ENCODE measurements at regions not wholly inside any gene's neighbourhood (a gene's known extent, or its start where the extent isn't known, plus 50 kb on each side); places are given as distances from the start of the nearest gene placed in this dataset.
"Not testable (repeated sequence)": the region's sequence is repeated elsewhere in the genome, so short reads cannot be mapped to it uniquely, and the experiment has no call there.

GRCh38 chr16:33583702-33584101, 124.3 kb downstream of the TP53TG3F start:
- H3K36me3 ChIP-seq; H3K4me3 ChIP-seq; DNase-seq; intact Hi-C loops (cut with DNase I); H3K27me3 ChIP-seq; H3K4me1 ChIP-seq; H3K27ac ChIP-seq; ATAC-seq; H3K9me3 ChIP-seq: not testable (repeated sequence)
- no CpG with 5 or more reads among the region's 4 CpGs for WGBS, 4 donors

GRCh38 chr16:33588589-33588988, 129.2 kb downstream of the TP53TG3F start:
- H3K9me3 ChIP-seq; DNase-seq; H3K4me3 ChIP-seq; intact Hi-C loops (cut with DNase I); H3K27me3 ChIP-seq; H3K27ac ChIP-seq; H3K36me3 ChIP-seq; H3K4me1 ChIP-seq: not testable (repeated sequence)
- peak; percentile 78 to 96 (median 94) for ATAC-seq
- no CpG with 5 or more reads among the region's 8 CpGs for WGBS, 4 donors

- not testable (repeated sequence) for DNase-seq
Observed at GRCh38 chr16:33593344-33593743, 133.9 kb downstream of the TP53TG3F start.

GRCh38 chr16:33595074-33595473, 135.7 kb downstream of the TP53TG3F start:
- H3K4me3 ChIP-seq; intact Hi-C loops (cut with DNase I); H3K4me1 ChIP-seq; H3K9me3 ChIP-seq; H3K27me3 ChIP-seq; H3K36me3 ChIP-seq; DNase-seq; H3K27ac ChIP-seq: not testable (repeated sequence)
- no CpG with 5 or more reads among the region's 7 CpGs for WGBS, 4 donors
- ATAC-seq: peak in 2 of 4 donors; percentile 22 to 40

More at GRCh38 chr16:33593344-33593743, 133.9 kb downstream of the TP53TG3F start:
- H3K27me3 ChIP-seq; ATAC-seq; intact Hi-C loops (cut with DNase I); H3K9me3 ChIP-seq; H3K4me1 ChIP-seq; H3K27ac ChIP-seq; H3K36me3 ChIP-seq; H3K4me3 ChIP-seq: not testable (repeated sequence)
- 93 to 94% methylated on average over 4 of the region's 6 CpGs; no CpG with 5 or more reads in 2 of the 4 donors for WGBS, 4 donors

GRCh38 chr16:33601029-33601428, 141.6 kb downstream of the TP53TG3F start:
- ATAC-seq; H3K9me3 ChIP-seq; H3K4me1 ChIP-seq; H3K27ac ChIP-seq; H3K27me3 ChIP-seq; H3K36me3 ChIP-seq; H3K4me3 ChIP-seq; DNase-seq; intact Hi-C loops (cut with DNase I): not testable (repeated sequence)
- no CpG with 5 or more reads among the region's 4 CpGs for WGBS, 4 donors

- intact Hi-C loops (cut with DNase I); H3K4me1 ChIP-seq; DNase-seq; ATAC-seq; H3K36me3 ChIP-seq; H3K27me3 ChIP-seq; H3K4me3 ChIP-seq; H3K27ac ChIP-seq; H3K9me3 ChIP-seq: not testable (repeated sequence)
- WGBS, 4 donors: 32 to 47% (median 43%) methylated on average over 2 to 4 of the region's 4 CpGs
Observed at GRCh38 chr16:33623535-33624077, 164.2 kb downstream of the TP53TG3F start.

GRCh38 chr16:33628895-33629294, 169.5 kb downstream of the TP53TG3F start:
- DNase-seq; ATAC-seq; intact Hi-C loops (cut with DNase I); H3K4me1 ChIP-seq; H3K36me3 ChIP-seq; H3K9me3 ChIP-seq; H3K27me3 ChIP-seq; H3K27ac ChIP-seq; H3K4me3 ChIP-seq: not testable (repeated sequence)
- WGBS, 4 donors: 64 to 75% (median 72%) methylated on average over 4 to 6 of the region's 6 CpGs

- H3K27me3 ChIP-seq; H3K4me3 ChIP-seq; H3K9me3 ChIP-seq; H3K36me3 ChIP-seq; H3K4me1 ChIP-seq; DNase-seq; ATAC-seq; H3K27ac ChIP-seq; intact Hi-C loops (cut with DNase I): not testable (repeated sequence)
- 66 to 81% (median 73%) methylated on average over 4 of the region's 4 CpGs for WGBS, 4 donors
Observed at GRCh38 chr16:33631713-33632112, 172.3 kb downstream of the TP53TG3F start.

GRCh38 chr16:33634057-33634456, 174.6 kb downstream of the TP53TG3F start:
- H3K27me3 ChIP-seq; H3K4me1 ChIP-seq; ATAC-seq; H3K4me3 ChIP-seq; H3K9me3 ChIP-seq; H3K27ac ChIP-seq; H3K36me3 ChIP-seq; DNase-seq; intact Hi-C loops (cut with DNase I): not testable (repeated sequence)
- WGBS, 4 donors: 77 to 97% (median 86%) methylated on average over 2 to 3 of the region's 3 CpGs

- H3K36me3 ChIP-seq; DNase-seq; ATAC-seq; intact Hi-C loops (cut with DNase I); H3K4me3 ChIP-seq; H3K27me3 ChIP-seq; H3K4me1 ChIP-seq; H3K9me3 ChIP-seq; H3K27ac ChIP-seq: not testable (repeated sequence)
Observed at GRCh38 chr16:33636760-33637159, 177.3 kb downstream of the TP53TG3F start.

GRCh38 chr16:33643270-33643669, 183.9 kb downstream of the TP53TG3F start:
- DNase-seq; H3K4me3 ChIP-seq; H3K27ac ChIP-seq; ATAC-seq; H3K9me3 ChIP-seq; H3K36me3 ChIP-seq; H3K4me1 ChIP-seq; intact Hi-C loops (cut with DNase I); H3K27me3 ChIP-seq: not testable (repeated sequence)
- WGBS, 4 donors: 68 to 100% (median 84%) methylated on average over 1 to 2 of the region's 2 CpGs

All from heart left ventricle (tissue), 16 donors.